HG02610 (cell line): ENCODE measurements at regions not wholly inside any gene's neighbourhood (a gene's known extent, or its start where the extent isn't known, plus 50 kb on each side); places are given as distances from the start of the nearest gene placed in this dataset.

Experiments
- ATAC-seq: cut with Tn5 transposase; IDR thresholded peaks from one replicate; pipeline ENCODE4 v1.9.1; 2021; ENCODE audit warnings: mild to moderate bottlenecking, moderate library complexity; ENCODE audit not compliant: unreplicated experiment

- no peak for ATAC-seq
These were observed 170.8 kb upstream of the C11orf87 start for GRCh38 chr11:109251230-109251629.

- no peak for ATAC-seq
These were observed 157.9 kb upstream of the C11orf87 start for GRCh38 chr11:109264128-109264527.

- no peak for ATAC-seq
These were observed 154.5 kb upstream of the C11orf87 start for GRCh38 chr11:109267293-109268095.

- no peak for ATAC-seq
These were observed 146.1 kb upstream of the C11orf87 start for GRCh38 chr11:109275931-109276330.

GRCh38 chr11:109285465-109285864 lies 136.5 kb upstream of the C11orf87 start:
- no peak for ATAC-seq

- ATAC-seq, result no peak
These were observed 130.4 kb upstream of the C11orf87 start for GRCh38 chr11:109291553-109291952.

GRCh38 chr11:109298865-109299264 lies 123.1 kb upstream of the C11orf87 start:
- ATAC-seq, result no peak

GRCh38 chr11:109300211-109300610 lies 121.8 kb upstream of the C11orf87 start:
- no peak for ATAC-seq

GRCh38 chr11:109302591-109303334 lies 119.2 kb upstream of the C11orf87 start:
- no peak for ATAC-seq

- ATAC-seq, result no peak
These were observed 118.6 kb upstream of the C11orf87 start for GRCh38 chr11:109303342-109303741.

- ATAC-seq, result no peak
These were observed 117.8 kb upstream of the C11orf87 start for GRCh38 chr11:109304159-109304558.

GRCh38 chr11:109305009-109305408 lies 117.0 kb upstream of the C11orf87 start:
- no peak for ATAC-seq

GRCh38 chr11:109306322-109306721 lies 115.7 kb upstream of the C11orf87 start:
- ATAC-seq, result no peak

- ATAC-seq, result no peak
These were observed 114.6 kb upstream of the C11orf87 start for GRCh38 chr11:109307366-109307765.

GRCh38 chr11:109308551-109308950 lies 113.4 kb upstream of the C11orf87 start:
- no peak for ATAC-seq

GRCh38 chr11:109309153-109309552 lies 112.8 kb upstream of the C11orf87 start:
- no peak for ATAC-seq

GRCh38 chr11:109317726-109318125 lies 104.3 kb upstream of the C11orf87 start:
- no peak for ATAC-seq

GRCh38 chr11:109320595-109320994 lies 101.4 kb upstream of the C11orf87 start:
- ATAC-seq, result no peak

- ATAC-seq, result no peak
These were observed 95.2 kb upstream of the C11orf87 start for GRCh38 chr11:109326781-109327180.

- no peak for ATAC-seq
These were observed 92.3 kb upstream of the C11orf87 start for GRCh38 chr11:109329716-109330115.

GRCh38 chr11:109338131-109338530 lies 83.9 kb upstream of the C11orf87 start:
- ATAC-seq, result no peak

- no peak for ATAC-seq
These were observed 79.7 kb upstream of the C11orf87 start for GRCh38 chr11:109342261-109342660.
